ENCODE measurements at regions not wholly inside any gene's neighbourhood (a gene's known extent, or its start where the extent isn't known, plus 50 kb on each side); places are given as distances from the start of the nearest gene placed in this dataset.

DNA sequence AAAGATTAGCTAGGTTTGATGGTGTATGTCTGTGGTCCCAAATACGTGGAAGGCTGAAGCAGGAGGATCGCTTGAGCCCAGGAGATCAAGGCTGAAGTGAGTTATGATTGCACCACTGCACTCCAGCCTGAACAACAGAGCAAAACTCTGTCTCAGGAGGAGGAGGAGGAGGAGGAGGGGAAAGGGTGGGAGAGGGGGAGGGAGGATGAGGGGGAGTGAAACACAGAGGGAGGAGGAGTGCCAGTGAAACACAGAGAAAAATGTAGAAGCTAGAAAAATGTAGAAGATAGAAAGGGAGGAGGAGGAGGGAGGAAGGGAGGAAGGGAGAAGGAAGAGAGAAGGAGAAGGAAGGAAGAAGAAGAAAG is 387.5 kb downstream of the MTX2 start:
- TF ChIP-seq CTCF (conservative IDR thresholded peaks at IDR 0.05) (no peak), EZH2 (IDR thresholded peaks at IDR 0.05; ENCODE audit: low read depth) (no peak)

Measured in PC-9 (cell line).